ENCODE measurements at regions not wholly inside any gene's neighbourhood (a gene's known extent, or its start where the extent isn't known, plus 50 kb on each side); places are given as distances from the start of the nearest gene placed in this dataset.

- no peak for TF ChIP-seq POLR2A (IDR thresholded peaks at IDR 0.05)
- no peak for TF ChIP-seq CTCF (IDR thresholded peaks at IDR 0.05)
Observed at GRCh38 chr12:42902001-42902400, 312.5 kb upstream of the PRICKLE1 start.
